ENCODE measurements at regions not wholly inside any gene's neighbourhood (a gene's known extent, or its start where the extent isn't known, plus 50 kb on each side); places are given as distances from the start of the nearest gene placed in this dataset.
"Not testable (repeated sequence)": the region's sequence is repeated elsewhere in the genome, so short reads cannot be mapped to it uniquely, and the experiment has no call there.

DNA sequence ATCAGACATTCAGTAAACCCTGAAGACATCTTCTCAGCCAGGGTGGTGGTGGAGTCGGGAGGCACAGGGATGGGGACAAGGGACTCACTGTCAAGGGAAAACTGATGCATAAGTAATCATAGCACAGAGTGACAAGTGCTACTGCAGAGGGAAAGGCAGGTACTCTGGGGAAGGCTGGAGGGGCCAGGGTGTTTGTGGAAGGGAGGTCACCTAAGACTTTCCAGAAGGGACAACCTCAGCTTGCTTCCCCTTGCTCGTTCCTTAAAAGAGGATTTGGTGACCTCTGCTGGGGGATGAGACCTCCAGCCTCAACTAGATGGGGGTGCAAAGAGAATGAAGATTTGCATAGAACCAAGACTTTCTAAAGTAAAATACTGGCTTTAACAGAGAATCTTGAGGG, 99.5 kb downstream of the SLC4A3 start:
- no peak for DNase-seq (ENCODE audit: low read depth, low spot score)

DNA sequence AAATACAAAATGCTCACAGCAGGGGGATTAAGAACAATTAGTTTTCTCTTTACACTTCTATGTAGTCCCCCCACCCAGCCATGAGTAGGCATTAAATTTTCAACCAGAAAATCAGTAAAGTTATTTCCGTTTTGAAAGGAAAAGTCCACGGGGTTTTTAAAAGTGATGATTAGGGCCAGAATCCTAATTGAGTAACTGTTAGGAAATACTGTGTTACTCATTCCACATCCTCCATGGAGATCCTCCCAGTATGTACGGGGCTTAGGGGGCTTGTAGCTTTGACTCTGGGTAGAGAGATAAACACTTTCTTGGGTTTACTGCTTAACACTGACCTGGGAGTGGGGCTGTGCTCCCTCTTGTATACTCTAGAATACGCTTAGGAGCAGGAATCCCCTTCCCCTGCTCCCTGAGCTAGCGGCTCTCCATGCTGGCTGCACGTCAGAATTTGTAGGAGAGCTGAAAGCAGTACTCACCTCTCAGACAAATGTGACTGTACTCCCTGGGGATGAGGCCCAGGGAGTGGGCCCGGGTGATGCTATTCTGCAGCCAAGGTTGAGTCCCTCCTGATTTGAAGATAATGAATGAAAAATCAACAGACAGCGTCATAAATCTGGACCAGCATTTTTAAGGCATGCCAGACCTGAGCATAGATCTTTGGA, 100.5 kb downstream of the SLC4A3 start:
- DNase-seq (ENCODE audit: low read depth, low spot score), result no peak

DNA sequence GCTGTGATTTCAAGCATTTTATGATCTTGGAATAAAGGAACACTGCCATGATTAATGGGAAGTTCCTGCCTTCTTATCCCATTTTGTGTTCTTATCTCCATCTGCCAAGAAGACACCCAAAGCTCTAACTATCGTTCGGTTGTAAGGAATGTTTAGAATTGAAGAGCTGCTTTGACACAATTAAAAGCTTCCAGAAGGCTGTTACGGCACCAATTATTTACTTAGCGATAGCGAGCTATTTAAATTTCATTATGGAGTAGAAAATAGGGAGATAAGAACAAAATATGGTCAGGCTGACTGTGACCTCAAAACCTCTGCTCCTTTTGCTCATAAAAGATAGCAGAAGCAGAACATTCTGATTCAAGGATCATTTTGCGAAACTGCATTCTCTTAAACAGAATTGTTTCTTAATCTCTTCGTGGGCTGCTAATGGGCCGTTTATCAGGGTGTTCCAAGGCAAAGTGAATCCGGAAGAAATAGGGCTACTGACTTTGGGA, 101.6 kb downstream of the SLC4A3 start:
- DNase-seq (ENCODE audit: low read depth, low spot score), result no peak

DNA sequence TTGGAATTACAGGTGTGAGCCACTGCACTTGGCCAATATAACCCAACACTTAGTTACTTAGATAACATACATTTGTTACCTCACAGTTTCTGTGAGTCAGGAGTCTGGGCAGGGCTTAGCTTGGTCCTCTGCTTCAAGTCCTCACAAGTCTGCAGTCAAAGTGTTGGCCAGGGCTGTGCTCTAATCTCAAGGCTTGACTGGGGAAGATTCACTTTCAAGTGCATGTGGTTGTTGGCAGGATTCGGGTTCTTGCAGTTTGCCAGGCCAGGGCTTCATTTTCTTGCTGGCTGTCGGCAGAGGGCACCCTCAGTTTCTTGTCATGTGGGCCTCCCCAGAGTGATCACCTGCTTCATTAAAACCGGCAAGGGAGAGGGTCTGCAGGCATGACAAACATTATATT, 103.7 kb downstream of the SLC4A3 start:
- no peak for DNase-seq (ENCODE audit: low read depth, low spot score)

DNA sequence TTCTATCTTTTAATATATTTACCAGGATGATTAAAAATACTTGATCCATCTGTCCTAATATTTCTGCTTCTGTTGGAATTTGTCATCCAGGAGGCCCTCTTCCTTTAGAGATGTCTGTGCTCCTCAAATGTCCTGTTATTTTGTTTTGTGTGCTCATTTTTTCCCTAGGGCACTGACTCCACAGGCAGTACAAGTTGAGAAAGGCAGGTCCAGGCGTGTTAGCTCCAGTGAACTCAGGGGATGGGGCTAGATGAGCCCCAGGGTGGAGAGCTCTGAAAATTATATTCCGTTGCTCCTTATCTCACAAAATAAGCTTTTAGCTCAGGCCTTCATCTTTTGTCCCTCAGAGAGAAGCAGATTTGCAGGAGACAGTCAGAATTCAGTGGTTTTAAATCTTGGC, 105.7 kb downstream of the SLC4A3 start:
- no peak for DNase-seq (ENCODE audit: low read depth, low spot score)

DNA sequence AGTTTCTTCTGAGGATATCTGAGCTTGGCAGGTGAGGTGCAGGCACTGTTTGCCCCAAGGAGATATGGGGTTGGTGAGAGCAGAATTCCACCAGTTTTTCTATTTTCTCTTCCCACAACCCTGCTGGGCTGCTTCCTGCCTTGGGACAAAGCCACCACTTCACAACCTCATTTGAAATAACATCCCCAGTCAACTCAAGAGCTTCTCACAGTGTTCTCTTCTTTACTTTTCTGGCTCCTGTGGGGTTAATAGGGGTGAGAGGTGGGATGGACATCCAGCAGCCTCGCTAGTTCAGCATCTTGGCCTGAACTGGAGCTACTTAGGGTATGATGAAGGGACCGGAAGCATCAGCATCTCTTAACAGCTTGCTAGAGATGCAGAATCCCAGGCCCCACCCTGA, 106.3 kb downstream of the SLC4A3 start:
- no peak for DNase-seq (ENCODE audit: low read depth, low spot score)

DNA sequence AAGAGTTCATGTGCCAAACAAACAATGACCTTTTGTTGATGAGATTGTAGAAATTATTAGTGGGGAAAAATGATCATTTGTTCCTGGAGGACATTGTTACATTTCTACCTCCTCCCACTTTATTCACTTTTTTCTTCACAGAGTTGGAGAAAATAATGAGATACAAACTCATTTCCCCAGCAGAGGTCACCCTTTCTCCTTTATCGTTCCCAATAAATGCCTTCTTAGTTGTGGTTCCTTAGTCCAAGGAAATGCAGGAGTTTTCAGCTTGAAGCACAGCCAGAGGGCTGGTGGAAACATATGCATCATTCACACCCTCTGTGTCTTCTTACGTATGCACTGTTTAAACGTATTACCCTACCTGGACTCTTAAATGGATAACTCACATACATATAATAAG, 108.8 kb downstream of the SLC4A3 start:
- no peak for DNase-seq (ENCODE audit: low read depth, low spot score)

DNA sequence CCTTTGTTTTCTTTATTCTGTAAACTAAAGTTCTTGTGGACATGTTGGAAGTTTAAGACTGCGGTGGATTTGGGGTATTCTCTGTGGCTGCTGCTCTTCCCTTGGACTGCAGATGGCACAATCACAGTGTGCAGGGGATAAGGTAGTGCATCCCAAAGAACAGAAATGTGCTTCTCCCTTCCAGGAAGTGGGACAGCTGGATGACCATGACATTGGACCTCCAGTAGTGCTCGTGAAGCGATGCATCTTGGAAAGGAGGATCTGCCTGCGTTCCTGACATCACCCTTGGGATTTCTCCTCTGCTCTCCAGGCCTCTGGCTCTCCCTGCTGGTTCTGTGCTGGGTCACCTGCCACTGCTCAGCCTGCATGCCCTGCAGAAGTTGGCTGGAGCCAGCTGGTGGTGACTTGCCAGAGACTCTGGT, 109.9 kb downstream of the SLC4A3 start:
- DNase-seq (ENCODE audit: low read depth, low spot score), result no peak

DNA sequence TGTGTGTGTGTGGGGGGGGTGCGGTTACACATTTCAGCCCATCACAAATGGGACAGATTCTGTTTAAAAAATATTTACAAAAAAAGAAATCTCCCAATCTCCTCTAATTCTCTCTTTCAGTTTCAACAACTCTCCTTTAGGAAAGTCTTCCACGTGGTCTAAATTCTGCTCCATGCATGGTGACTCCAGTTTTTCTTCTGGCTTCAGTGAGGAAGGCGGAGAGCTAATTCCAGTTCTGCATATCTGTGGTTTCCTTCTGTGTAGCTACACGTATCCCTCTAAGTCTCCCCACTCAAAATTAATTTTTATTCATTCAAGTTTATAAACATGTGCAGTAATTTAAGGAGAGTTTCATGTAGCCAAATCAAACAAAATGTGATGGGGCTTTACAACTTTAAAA, 111.6 kb downstream of the SLC4A3 start:
- DNase-seq (ENCODE audit: low read depth, low spot score), result no peak

DNA sequence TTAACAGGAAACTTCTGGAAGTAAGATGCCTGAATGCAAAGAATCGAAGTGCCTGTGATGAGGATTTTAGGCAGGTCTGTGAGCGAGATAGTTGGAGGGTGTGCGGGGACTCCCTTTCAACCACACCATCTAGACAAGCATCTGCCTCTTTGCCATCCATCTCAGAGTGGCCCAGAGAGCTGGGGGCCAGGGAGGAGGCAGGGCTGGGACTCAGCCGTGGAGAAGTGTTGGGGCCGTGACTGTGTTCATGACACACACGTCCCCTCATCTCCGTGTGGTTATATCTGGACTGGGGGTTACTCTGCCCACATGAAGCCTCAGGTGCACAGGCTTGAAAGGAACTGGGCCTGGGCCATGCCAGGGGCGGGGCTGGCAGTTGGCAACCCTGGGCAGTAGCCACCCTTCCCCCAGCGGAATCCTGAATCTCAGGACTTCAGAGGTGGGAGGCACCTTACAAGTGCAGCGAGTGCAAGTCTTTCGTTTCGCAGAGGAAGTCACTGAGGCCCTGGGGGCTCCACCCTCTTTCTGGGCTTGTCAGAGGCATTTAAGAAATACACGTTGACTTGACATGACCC, 112.5 kb downstream of the SLC4A3 start:
- DNase-seq (ENCODE audit: low read depth, low spot score), result no peak

DNA sequence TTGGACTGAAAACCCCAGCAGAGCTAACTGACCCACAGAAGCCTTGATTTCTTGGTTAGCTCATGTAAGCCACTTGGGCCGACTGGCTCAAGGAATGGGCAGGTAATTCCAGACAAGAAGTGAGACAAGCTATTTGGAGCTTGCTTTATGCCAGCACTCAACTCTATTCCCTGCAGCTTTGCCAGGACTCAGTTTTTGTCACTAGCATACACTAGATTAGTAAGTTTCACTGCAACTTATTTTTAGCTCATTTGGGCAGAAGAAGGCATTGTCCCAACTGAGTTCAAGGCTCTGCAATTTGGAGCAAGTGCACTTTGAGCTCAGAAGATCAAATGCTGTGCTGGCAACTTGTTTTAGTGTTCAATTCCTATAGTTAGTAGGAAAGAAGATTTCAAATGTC, 116.1 kb downstream of the SLC4A3 start:
- DNase-seq (ENCODE audit: low read depth, low spot score), result no peak

DNA sequence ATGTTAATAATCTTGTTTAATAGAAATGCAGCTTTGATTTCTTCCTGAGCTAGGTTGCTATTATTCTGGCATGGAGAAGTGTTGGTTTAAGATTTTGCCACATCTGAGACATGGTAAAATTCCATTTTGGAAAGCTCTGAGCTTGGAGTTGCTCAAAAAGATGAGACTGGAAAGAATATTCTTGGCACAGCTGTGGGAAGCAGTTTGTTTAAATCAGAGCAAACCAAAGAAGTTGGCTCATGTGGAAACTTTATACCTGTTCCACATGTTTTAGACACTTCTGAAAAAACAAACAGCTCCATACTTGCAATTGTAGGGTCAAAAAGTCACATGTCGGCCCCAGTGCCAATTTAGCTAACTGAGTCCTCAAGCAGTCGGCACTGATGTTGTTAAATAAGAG, 116.6 kb downstream of the SLC4A3 start:
- DNase-seq (ENCODE audit: low read depth, low spot score), result no peak

DNA sequence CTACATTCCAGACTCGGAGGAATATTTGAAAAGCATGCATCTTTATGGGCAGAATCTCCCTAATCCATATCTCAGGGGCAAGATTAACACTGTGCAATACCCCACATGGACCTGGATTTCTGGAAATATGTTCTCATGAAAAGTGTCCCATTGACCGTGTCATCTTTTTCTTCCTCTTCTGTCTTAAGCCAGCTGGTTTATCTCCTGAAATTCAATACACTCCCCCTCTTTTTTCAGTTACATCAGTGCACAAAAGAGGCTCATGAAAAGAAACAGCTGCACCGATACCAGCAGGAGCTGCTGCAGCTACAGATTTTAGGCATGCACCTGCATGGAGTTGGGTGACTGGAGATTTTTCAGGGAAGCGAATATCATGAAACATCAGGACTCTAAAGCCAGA, 117.2 kb downstream of the SLC4A3 start:
- no peak for DNase-seq (ENCODE audit: low read depth, low spot score)

DNA sequence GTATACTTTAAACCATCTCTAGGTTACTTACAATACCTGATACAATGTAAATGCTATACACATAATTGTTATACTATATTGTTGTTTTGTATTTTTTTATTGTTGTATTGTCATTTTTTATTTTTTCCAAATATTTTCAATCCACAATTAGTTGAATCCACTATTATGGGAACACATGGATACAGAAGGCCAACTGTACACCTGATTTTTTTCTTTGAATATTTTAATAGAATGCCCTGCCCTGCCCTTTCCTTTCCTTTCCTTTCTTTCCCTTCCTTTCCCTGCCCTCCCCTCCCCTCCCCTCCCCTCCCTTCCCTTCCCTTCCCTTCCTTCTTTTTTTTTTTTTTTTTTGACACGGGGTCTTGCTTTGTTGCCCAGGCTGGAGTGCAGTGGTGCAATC, 120.2 kb downstream of the SLC4A3 start:
- no peak for DNase-seq (ENCODE audit: low read depth, low spot score)

DNA sequence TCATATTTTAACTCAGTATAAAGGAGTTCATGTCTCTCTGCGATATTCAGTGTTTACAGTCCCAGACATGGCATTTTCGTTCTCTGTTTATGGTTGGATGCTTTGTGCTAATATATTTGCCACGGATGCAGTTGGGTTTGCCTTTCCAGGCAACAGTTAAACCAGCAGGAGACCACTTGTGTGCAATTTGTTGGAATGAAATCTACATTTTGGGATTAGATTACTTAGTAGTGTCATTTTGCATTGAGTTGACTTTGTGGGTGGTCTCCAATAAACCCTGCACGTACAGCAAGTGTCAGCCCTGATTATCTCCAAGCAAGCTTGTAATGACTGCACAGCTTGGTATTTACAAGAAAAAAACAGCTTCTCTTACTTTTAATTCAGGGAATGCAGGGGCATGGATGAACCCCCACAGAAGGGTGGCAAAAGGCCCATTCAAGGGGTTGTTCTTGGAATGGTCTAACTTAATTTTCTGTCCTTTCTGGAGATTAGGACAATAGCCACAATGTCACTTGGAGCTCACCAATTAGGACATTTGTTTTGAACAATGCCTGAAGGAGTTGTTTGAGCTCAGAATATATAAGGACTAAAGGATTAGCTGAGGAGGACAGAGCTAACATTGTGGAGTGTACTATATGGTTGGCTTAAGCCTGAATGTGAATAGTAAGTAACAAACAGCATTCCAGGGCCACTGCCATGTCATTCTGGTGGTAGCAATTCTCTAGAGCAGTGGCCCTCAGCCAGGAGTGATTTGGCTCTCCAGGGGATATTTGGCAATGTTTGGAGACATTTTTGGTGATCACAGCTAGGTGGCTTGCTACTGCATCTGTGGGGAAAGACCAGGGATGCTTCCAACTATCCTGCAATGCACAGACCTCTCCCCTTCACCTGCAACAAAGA, 121.5 kb downstream of the SLC4A3 start:
- DNase-seq (ENCODE audit: low read depth, low spot score), result no peak

DNA sequence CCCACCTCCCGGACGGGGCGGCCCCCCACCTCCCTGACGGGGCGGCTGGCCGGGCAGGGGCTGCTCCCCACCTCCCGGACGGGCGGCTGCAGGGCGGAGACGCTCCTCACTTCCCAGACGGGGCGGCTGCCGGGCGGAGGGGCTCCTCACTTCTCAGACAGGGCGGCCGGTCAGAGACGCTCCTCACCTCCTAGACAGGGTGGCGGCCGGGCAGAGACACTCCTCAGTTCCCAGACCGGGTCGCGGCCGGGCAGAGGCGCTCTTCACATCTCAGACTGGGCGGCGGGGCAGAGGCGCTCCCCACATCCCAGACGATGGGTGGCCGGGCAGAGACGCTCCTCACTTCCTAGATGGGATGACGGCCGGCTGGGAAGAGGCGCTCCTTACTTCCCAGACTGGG, 123.7 kb downstream of the SLC4A3 start:
- DNase-seq (ENCODE audit: low read depth, low spot score), result not testable (repeated sequence)

DNA sequence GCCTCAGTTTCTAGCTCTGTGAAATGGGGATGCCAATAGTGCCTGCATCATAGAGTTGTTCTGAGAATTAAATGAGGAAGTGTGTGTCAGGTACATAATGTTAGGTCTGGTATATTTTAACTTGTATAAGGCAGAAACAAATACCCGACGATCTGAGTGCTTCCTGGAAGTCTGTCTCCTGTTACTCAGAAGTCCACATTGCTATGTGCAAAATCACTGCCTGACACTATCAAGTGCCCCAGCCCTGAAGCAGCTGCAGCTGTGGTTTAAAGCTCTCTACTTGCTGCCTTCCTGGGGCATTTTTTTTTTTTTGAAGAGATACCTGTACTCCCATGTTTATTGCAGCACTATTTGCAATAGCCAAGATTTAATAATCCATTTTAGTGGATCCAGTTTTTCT, 125.3 kb downstream of the SLC4A3 start:
- no peak for DNase-seq (ENCODE audit: low read depth, low spot score)

DNA sequence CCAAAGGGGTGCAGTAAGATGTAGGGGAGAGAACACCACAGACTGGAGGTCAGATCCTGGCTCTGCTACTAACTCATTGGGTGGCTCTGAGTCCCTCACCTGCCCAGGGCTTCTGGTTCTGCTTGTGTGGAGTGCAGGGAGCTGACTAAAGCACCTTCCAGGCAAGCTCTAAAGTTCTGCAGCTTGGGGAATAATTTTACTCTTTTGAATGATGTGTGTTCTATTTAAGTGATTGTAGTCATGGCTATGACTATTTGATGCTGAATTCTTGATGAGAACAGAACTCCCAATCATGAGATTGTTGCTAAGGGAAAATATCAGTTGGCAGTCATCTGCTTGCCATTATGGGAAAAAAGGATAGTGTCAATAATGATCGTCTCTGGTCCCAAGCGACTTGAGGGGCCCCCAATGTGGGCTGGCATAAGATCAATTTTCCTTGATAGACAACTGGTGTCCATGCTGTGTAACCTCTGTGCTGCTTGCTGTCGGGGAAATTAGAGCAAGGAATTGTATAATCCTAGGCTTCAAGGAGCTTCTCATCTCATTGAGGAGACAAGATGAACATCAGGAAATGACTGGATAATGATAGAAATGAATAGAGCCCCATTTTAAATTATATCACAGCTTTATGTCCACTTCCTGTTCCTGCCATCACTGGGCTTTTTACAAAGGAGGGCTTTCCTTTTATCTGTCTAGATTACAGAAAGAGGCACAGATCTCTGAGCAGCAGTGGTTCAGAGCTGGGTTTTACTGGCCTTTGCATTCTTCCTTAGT, 131.7 kb downstream of the SLC4A3 start:
- DNase-seq (ENCODE audit: low read depth, low spot score), result no peak

DNA sequence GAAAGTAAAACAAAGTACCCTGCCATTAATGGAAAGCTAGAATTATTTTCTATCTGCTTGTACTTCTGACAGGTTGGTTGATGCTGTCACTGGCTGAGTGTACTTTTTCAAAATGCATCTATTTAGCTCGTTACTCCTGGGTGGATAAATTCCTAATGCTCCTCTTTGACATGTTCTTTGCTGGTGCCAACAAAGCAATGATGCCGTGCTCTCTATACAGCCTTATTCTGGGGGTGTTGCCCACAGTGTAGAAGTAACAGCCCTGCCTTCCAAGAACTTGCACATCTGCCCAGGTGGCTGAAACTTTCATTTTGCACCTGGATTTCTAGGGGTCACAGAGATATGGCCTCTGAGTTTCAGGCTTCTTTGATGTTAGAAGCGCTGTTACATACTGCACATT, 132.4 kb downstream of the SLC4A3 start:
- DNase-seq (ENCODE audit: low read depth, low spot score), result no peak

DNA sequence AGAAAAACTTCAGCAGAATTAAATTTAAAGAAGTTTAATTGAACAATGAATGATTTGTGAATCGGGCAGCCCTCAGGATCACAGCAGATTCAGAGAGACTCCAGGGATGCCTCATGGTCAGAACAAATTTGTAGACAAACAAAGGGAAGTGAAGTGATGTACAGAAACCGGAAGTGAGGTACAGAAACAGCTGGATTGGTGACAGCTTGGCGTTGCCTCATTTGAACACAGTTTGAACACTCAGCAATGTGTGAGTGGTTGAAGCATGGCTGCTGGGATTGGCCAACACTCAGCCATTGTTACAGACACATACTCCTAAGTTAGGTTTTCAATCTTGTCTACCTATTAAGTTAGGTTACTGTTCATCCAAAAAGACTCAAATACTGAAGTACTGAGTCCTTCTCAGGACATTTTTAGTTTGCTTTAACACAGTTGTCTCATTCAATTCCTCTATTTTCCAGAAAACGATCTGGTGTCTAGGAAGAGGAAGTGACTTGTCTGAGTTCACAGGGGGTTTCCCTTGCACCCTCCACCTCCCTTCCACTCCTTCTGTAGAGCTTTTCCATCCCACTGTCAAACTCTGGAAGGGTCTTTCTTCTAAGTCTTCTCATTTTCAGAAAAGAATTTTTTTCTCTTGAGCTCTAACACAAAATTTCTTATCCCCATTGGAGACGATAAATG, 137.9 kb downstream of the SLC4A3 start:
- DNase-seq (ENCODE audit: low read depth, low spot score), result no peak

DNA sequence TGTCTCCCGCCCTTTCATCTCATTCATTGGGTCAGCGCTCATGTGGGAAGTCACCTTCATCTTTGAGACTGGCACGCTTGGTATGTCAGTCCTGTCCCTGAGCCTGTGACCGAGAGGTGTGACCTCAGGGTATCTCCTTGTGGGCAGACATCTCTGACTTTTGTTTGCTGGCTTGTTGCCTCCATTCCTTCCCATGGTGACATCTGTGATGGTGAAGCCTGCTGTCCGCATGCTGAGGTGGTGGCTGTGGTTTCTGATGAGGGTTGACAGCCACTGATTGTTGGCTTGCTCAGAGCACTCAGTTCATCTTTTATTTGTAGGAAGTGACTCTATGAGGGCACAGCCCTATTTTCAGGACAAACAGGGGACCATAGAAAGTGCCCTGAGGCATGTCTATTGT, 139.2 kb downstream of the SLC4A3 start:
- DNase-seq (ENCODE audit: low read depth, low spot score), result no peak
